ENCODE measurements at regions not wholly inside any gene's neighbourhood (a gene's known extent, or its start where the extent isn't known, plus 50 kb on each side); places are given as distances from the start of the nearest gene placed in this dataset.

- no peak for TF ChIP-seq NFYB (CRISPR knock-in tag; conservative IDR thresholded peaks at IDR 0.05; ENCODE audit: low read depth)
- no peak for TF ChIP-seq USF1 (CRISPR knock-in tag; IDR thresholded peaks at IDR 0.05)
- TF ChIP-seq CREB1 (CRISPR knock-in tag; IDR thresholded peaks at IDR 0.05): no peak
- TF ChIP-seq, protein P1, sequence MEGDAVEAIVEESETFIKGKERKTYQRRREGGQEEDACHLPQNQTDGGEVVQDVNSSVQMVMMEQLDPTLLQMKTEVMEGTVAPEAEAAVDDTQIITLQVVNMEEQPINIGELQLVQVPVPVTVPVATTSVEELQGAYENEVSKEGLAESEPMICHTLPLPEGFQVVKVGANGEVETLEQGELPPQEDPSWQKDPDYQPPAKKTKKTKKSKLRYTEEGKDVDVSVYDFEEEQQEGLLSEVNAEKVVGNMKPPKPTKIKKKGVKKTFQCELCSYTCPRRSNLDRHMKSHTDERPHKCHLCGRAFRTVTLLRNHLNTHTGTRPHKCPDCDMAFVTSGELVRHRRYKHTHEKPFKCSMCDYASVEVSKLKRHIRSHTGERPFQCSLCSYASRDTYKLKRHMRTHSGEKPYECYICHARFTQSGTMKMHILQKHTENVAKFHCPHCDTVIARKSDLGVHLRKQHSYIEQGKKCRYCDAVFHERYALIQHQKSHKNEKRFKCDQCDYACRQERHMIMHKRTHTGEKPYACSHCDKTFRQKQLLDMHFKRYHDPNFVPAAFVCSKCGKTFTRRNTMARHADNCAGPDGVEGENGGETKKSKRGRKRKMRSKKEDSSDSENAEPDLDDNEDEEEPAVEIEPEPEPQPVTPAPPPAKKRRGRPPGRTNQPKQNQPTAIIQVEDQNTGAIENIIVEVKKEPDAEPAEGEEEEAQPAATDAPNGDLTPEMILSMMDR (IDR thresholded peaks at IDR 0.05): no peak
- no peak for TF ChIP-seq ZNF423 (CRISPR knock-in tag; IDR thresholded peaks at IDR 0.05)
- no peak for TF ChIP-seq TCF7 (CRISPR knock-in tag; IDR thresholded peaks at IDR 0.05; ENCODE audit: low read depth)
- TF ChIP-seq OVOL2 (CRISPR knock-in tag; IDR thresholded peaks at IDR 0.05; ENCODE audit: borderline replicate concordance): no peak
- TF ChIP-seq KAT7 (CRISPR knock-in tag; IDR thresholded peaks at IDR 0.05; ENCODE audit: borderline replicate concordance): no peak
Measured at GRCh38 chr2:236748801-236749200, 179.2 kb downstream of the ACKR3 start.
